Fibroblast of pulmonary artery (primary cell): ENCODE measurements at regions not wholly inside any gene's neighbourhood (a gene's known extent, or its start where the extent isn't known, plus 50 kb on each side); places are given as distances from the start of the nearest gene placed in this dataset.

Experiments used
- DNase-seq: peaks from one replicate; pipeline ENCODE4 v3.0.0-alpha.2; 2010; ENCODE audit warnings: low read depth
- H3K4me3 ChIP-seq: replicated peaks from 2 replicates; pipeline ENCODE4 v1.5.1; 2011; ENCODE audit warnings: low read depth, mild to moderate bottlenecking, control low read depth, low read length, moderate library complexity
- CTCF ChIP-seq: IDR thresholded peaks from 2 replicates; pipeline ENCODE4 v1.5.1; 2011; ENCODE audit warnings: mild to moderate bottlenecking, control low read depth, low read length, inconsistent platforms; ENCODE audit errors: missing control alignments

- no peak for TF ChIP-seq CTCF
- H3K4me3 ChIP-seq, result no peak overlapping the region
- DNase-seq, result no peak
Observed at GRCh38 chr11:12611352-12611751, 62.9 kb upstream of the TEAD1 start.

GRCh38 chr11:12617632-12618031 lies 56.6 kb upstream of the TEAD1 start:
- no peak for DNase-seq
- no peak for TF ChIP-seq CTCF
- H3K4me3 ChIP-seq, result no peak overlapping the region

GRCh38 chr11:12618743-12619540 lies 55.3 kb upstream of the TEAD1 start:
- DNase-seq, result peak; percentile 49
- TF ChIP-seq CTCF, result no peak
- no peak overlapping the region for H3K4me3 ChIP-seq

GRCh38 chr11:12623869-12624268 lies 50.4 kb upstream of the TEAD1 start:
- DNase-seq, result no peak
- no peak for TF ChIP-seq CTCF
- H3K4me3 ChIP-seq, result no peak overlapping the region
